ENCODE measurements at regions not wholly inside any gene's neighbourhood (a gene's known extent, or its start where the extent isn't known, plus 50 kb on each side); places are given as distances from the start of the nearest gene placed in this dataset.

DNA sequence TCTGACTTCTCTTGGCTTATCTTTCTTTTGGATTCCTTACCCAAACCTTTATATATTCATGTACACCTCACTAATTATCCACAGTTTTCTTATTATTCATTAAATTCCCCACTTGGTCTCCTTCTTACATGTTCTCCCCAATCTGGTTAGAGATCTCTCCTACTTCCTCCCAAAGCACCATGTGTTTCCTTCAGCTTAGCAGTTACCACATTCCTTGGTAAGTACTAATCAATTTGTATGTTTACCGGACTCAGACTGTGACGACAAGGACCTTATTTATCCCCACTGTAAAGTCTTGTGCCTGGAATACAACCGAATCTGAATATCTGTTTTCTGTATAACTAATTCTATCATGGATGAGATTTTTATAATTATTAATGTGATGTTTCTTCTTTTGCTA is 389.5 kb downstream of the KCNJ2 start:
- Histone ChIP-seq H3K27me3 (ENCODE audit: control insufficient read depth in 4 of 4, insufficient read depth in 4 of 4, low read length in 3 of 4) (peaks cover 0 to 6% (median 0%) of the 10 kb centered on the region in 4 donors), H3K27ac (ENCODE audit: low read depth in 1 of 2, low read length in 2 of 2) (no peak overlapping the region), H3K9ac (ENCODE audit: low read depth in 1 of 2, low read length in 2 of 2) (no peak overlapping the region), H3K9me3 (ENCODE audit: control insufficient read depth in 4 of 4, low read length in 3 of 4) (no peaks in the 10 kb centered on the region), H3K4me1 (ENCODE audit: control insufficient read depth in 4 of 4, insufficient read depth in 4 of 4, low read length in 3 of 4) (no peaks in the 10 kb centered on the region), H3K36me3 (ENCODE audit: control insufficient read depth in 4 of 4, insufficient read depth in 3 of 4, low read depth in 1 of 4, low read length in 3 of 4) (no peaks in the 10 kb centered on the region), H3K4me3 (ENCODE audit: low read depth in 1 of 3, low read length in 3 of 3) (no peak overlapping the region)
- no peak for DNase-seq (ENCODE audit: low spot score)
- TF ChIP-seq HNF4A (conservative IDR thresholded peaks at IDR 0.05) (no peak), RAD21 (IDR thresholded peaks at IDR 0.05) (no peak)
- WGBS, result 35% methylated on average over 3 of the region's 3 CpGs

DNA sequence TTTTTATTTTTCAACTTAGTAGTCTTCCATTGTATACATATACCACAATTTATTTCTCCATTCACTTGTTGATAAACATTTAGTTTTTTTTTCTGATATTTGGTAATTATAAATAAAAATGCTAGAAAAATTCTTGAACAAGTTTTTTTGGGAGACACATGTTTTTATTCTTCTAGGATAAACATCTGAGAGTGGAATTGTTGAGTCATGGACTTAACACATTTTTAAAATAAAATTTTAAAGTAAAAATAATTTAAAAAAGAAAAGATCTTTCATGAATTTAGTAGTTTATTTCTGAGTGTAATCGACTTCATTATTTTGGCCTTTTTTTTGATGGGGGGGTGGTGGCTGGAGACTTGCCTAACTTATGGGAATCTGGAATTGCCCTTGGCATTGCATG is 391.1 kb downstream of the KCNJ2 start:
- 68% methylated on average over 1 of the region's 1 CpG for WGBS
- H3K36me3 ChIP-seq (ENCODE audit: control insufficient read depth in 4 of 4, insufficient read depth in 3 of 4, low read depth in 1 of 4, low read length in 3 of 4), result no peaks in the 10 kb centered on the region
- no peak for DNase-seq (ENCODE audit: low spot score)
- H3K4me1 ChIP-seq (ENCODE audit: control insufficient read depth in 4 of 4, insufficient read depth in 4 of 4, low read length in 3 of 4), result no peaks in the 10 kb centered on the region
- no peak overlapping the region for H3K4me3 ChIP-seq (ENCODE audit: low read depth in 1 of 3, low read length in 3 of 3)
- no peak overlapping the region for H3K9ac ChIP-seq (ENCODE audit: low read depth in 1 of 2, low read length in 2 of 2)
- no peak for TF ChIP-seq SP1 (IDR thresholded peaks at IDR 0.05)
- no peak for TF ChIP-seq GABPA (IDR thresholded peaks at IDR 0.05 in 1 of 2, conservative IDR thresholded peaks at IDR 0.05 in 1 of 2)
- TF ChIP-seq, protein P1, sequence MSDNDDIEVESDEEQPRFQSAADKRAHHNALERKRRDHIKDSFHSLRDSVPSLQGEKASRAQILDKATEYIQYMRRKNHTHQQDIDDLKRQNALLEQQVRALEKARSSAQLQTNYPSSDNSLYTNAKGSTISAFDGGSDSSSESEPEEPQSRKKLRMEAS (IDR thresholded peaks at IDR 0.05), result no peak
- no peak for TF ChIP-seq HNF4G (IDR thresholded peaks at IDR 0.05)
- TF ChIP-seq, protein P2, sequence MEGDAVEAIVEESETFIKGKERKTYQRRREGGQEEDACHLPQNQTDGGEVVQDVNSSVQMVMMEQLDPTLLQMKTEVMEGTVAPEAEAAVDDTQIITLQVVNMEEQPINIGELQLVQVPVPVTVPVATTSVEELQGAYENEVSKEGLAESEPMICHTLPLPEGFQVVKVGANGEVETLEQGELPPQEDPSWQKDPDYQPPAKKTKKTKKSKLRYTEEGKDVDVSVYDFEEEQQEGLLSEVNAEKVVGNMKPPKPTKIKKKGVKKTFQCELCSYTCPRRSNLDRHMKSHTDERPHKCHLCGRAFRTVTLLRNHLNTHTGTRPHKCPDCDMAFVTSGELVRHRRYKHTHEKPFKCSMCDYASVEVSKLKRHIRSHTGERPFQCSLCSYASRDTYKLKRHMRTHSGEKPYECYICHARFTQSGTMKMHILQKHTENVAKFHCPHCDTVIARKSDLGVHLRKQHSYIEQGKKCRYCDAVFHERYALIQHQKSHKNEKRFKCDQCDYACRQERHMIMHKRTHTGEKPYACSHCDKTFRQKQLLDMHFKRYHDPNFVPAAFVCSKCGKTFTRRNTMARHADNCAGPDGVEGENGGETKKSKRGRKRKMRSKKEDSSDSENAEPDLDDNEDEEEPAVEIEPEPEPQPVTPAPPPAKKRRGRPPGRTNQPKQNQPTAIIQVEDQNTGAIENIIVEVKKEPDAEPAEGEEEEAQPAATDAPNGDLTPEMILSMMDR (IDR thresholded peaks at IDR 0.05; ENCODE audit: low read depth, low read length, missing input control), result no peak
- TF ChIP-seq, protein P3, sequence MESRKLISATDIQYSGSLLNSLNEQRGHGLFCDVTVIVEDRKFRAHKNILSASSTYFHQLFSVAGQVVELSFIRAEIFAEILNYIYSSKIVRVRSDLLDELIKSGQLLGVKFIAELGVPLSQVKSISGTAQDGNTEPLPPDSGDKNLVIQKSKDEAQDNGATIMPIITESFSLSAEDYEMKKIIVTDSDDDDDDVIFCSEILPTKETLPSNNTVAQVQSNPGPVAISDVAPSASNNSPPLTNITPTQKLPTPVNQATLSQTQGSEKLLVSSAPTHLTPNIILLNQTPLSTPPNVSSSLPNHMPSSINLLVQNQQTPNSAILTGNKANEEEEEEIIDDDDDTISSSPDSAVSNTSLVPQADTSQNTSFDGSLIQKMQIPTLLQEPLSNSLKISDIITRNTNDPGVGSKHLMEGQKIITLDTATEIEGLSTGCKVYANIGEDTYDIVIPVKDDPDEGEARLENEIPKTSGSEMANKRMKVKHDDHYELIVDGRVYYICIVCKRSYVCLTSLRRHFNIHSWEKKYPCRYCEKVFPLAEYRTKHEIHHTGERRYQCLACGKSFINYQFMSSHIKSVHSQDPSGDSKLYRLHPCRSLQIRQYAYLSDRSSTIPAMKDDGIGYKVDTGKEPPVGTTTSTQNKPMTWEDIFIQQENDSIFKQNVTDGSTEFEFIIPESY (IDR thresholded peaks at IDR 0.05), result no peak
- no peak for TF ChIP-seq TAF1 (conservative IDR thresholded peaks at IDR 0.05)
- no peak for TF ChIP-seq RXRA (IDR thresholded peaks at IDR 0.05)
- no peak for TF ChIP-seq EGR1 (IDR thresholded peaks at IDR 0.05; ENCODE audit: low read depth in 2 of 2)
- no peak for TF ChIP-seq FOXA1 (IDR thresholded peaks at IDR 0.05)
- TF ChIP-seq RAD21 (IDR thresholded peaks at IDR 0.05), result no peak
- TF ChIP-seq YY1 (IDR thresholded peaks at IDR 0.05), result no peak
- TF ChIP-seq, protein P4, sequence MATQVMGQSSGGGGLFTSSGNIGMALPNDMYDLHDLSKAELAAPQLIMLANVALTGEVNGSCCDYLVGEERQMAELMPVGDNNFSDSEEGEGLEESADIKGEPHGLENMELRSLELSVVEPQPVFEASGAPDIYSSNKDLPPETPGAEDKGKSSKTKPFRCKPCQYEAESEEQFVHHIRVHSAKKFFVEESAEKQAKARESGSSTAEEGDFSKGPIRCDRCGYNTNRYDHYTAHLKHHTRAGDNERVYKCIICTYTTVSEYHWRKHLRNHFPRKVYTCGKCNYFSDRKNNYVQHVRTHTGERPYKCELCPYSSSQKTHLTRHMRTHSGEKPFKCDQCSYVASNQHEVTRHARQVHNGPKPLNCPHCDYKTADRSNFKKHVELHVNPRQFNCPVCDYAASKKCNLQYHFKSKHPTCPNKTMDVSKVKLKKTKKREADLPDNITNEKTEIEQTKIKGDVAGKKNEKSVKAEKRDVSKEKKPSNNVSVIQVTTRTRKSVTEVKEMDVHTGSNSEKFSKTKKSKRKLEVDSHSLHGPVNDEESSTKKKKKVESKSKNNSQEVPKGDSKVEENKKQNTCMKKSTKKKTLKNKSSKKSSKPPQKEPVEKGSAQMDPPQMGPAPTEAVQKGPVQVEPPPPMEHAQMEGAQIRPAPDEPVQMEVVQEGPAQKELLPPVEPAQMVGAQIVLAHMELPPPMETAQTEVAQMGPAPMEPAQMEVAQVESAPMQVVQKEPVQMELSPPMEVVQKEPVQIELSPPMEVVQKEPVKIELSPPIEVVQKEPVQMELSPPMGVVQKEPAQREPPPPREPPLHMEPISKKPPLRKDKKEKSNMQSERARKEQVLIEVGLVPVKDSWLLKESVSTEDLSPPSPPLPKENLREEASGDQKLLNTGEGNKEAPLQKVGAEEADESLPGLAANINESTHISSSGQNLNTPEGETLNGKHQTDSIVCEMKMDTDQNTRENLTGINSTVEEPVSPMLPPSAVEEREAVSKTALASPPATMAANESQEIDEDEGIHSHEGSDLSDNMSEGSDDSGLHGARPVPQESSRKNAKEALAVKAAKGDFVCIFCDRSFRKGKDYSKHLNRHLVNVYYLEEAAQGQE (IDR thresholded peaks at IDR 0.05), result no peak
- TF ChIP-seq FOXA2 (IDR thresholded peaks at IDR 0.05), result no peak
- no peak for TF ChIP-seq NR2F2 (IDR thresholded peaks at IDR 0.05)
- TF ChIP-seq HNF4A (conservative IDR thresholded peaks at IDR 0.05), result no peak
- TF ChIP-seq, protein P5, sequence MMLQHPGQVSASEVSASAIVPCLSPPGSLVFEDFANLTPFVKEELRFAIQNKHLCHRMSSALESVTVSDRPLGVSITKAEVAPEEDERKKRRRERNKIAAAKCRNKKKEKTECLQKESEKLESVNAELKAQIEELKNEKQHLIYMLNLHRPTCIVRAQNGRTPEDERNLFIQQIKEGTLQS (IDR thresholded peaks at IDR 0.05), result no peak
- no peak for TF ChIP-seq JUND (IDR thresholded peaks at IDR 0.05)
- peaks cover 0 to 2% (median 0%) of the 10 kb centered on the region in 4 donors for H3K27me3 ChIP-seq (ENCODE audit: control insufficient read depth in 4 of 4, insufficient read depth in 4 of 4, low read length in 3 of 4)
- H3K9me3 ChIP-seq (ENCODE audit: control insufficient read depth in 4 of 4, low read length in 3 of 4), result no peaks in the 10 kb centered on the region
- no peak overlapping the region for H3K27ac ChIP-seq (ENCODE audit: low read depth in 1 of 2, low read length in 2 of 2)

Data from liver (tissue), 8 donors.